ENCODE measurements at regions not wholly inside any gene's neighbourhood (a gene's known extent, or its start where the extent isn't known, plus 50 kb on each side); places are given as distances from the start of the nearest gene placed in this dataset.

GRCh38 chr5:4684946-4685345 is 455.2 kb upstream of the ADAMTS16 start:
- no peak for FAIRE-seq

More at GRCh38 chr5:4684946-4685345, 455.2 kb upstream of the ADAMTS16 start:
- Histone ChIP-seq H3K79me2 (ENCODE audit: control insufficient read depth, insufficient read depth, low read length) (no peaks in the 10 kb centered on the region), H2AFZ (ENCODE audit: low read depth, low read length) (no peak overlapping the region), H3K9me3 (replicated peaks; ENCODE audit: control insufficient read depth, insufficient read depth, low read length) (peaks cover 2% of the 10 kb centered on the region), H3K9ac (replicated peaks; ENCODE audit: extremely low read depth, insufficient read depth, low read length) (no peak overlapping the region), H3K36me3 (ENCODE audit: control insufficient read depth in 2 of 2, extremely low read depth in 1 of 2, insufficient read depth in 2 of 2, low read length in 2 of 2) (no peaks in the 10 kb centered on the region), H3K4me3 (replicated peaks in 1 of 3; ENCODE audit: insufficient read depth in 1 of 3, low read depth in 1 of 3, low read length in 3 of 3) (no peak overlapping the region), H3K27ac (ENCODE audit: insufficient read depth, low read depth, low read length) (no peak overlapping the region), H3K27me3 (ENCODE audit: control insufficient read depth in 2 of 2, insufficient read depth in 2 of 2, low read length in 2 of 2) (no peaks in the 10 kb centered on the region), H4K20me1 (replicated peaks; ENCODE audit: control insufficient read depth, extremely low read depth, insufficient read depth, low read length) (no peaks in the 10 kb centered on the region), H3K9me1 (replicated peaks; ENCODE audit: control insufficient read depth, extremely low read depth, insufficient read depth, low read length) (no peaks in the 10 kb centered on the region), H3K4me1 (ENCODE audit: control insufficient read depth, extremely low read depth, insufficient read depth, low read length) (no peaks in the 10 kb centered on the region), H3K4me2 (ENCODE audit: insufficient read depth, low read length) (no peak overlapping the region)
- dilution Hi-C loops (cut with MboI; ENCODE audit: extremely low pct_ligation_motif_present, low sequenced_read_pairs) (no loop called here), intact Hi-C loops (cut with micrococcal nuclease) (no loop called here)
- ChIA-PET POLR2A (no interaction called here), CTCF (no interaction called here)
- TF ChIP-seq JUN (IDR thresholded peaks at IDR 0.05; ENCODE audit: borderline replicate concordance, insufficient read depth, insufficient read length, low read depth) (no peak), CTCF (IDR thresholded peaks at IDR 0.05; ENCODE audit: extremely low read depth in 1 of 2, insufficient read depth in 1 of 2, low read depth in 1 of 2, low read length in 2 of 2) (no peak), POLR2A (IDR thresholded peaks at IDR 0.05; ENCODE audit: low read depth, low read length) (no peak), GATA2 (IDR thresholded peaks at IDR 0.05; ENCODE audit: insufficient read depth, insufficient read length, low read depth, low read length) (no peak), FOS (IDR thresholded peaks at IDR 0.05; ENCODE audit: borderline replicate concordance, insufficient read depth, low read length) (no peak), POLR2AphosphoS5 (IDR thresholded peaks at IDR 0.05; ENCODE audit: insufficient read depth, low read depth, low read length) (no peak), MYC (IDR thresholded peaks at IDR 0.05; ENCODE audit: low read depth, low read length) (no peak), EZH2 (IDR thresholded peaks at IDR 0.05; ENCODE audit: borderline replicate concordance, low read depth, low read length, severe bottlenecking) (no peak)
- TF ChIP-seq, protein P1, sequence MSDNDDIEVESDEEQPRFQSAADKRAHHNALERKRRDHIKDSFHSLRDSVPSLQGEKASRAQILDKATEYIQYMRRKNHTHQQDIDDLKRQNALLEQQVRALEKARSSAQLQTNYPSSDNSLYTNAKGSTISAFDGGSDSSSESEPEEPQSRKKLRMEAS (IDR thresholded peaks at IDR 0.05; ENCODE audit: insufficient read depth, insufficient read length), result no peak
- DNase-seq (ENCODE audit: low read depth, low spot score), result no peak
- no TSS peak for BruUV-seq (replicated peaks)
